GM23338 (cell line): ENCODE measurements at regions not wholly inside any gene's neighbourhood (a gene's known extent, or its start where the extent isn't known, plus 50 kb on each side); places are given as distances from the start of the nearest gene placed in this dataset.

ENCODE experiments used
- ATAC-seq: fragments of 200-7000 bp; cut with Tn5 transposase; 3 replicates; pipeline ENCODE4 v1.9.1; 2020
- DNase-seq: peaks from one replicate; pipeline ENCODE4 v3.0.0-alpha.2; 2015; ENCODE audit warnings: low spot score
- H2AFZ ChIP-seq: fragments of 200-600 bp; sonication (generic); 2 replicates; pipeline ENCODE4 v1.8.0; 2016; ENCODE audit warnings: antibody characterized with exemption, mild to moderate bottlenecking, moderate library complexity
- H3F3A ChIP-seq: fragments of 200-600 bp; sonication (generic); replicated peaks from 2 replicates; pipeline ENCODE4 v1.8.0; 2017; ENCODE audit warnings: antibody characterized with exemption, mixed run types, low read depth
- H3K27ac ChIP-seq: fragments of 200-600 bp; sonication (generic); 2 replicates; pipeline ENCODE4 v1.6.1; 2016; ENCODE audit warnings: low read depth
- H3K27me3 ChIP-seq: fragments of 200-600 bp; sonication (generic); 2 replicates; pipeline ENCODE4 v1.8.0; 2016; ENCODE audit warnings: mild to moderate bottlenecking, mixed run types, moderate library complexity; ENCODE audit not compliant: insufficient read depth
- H3K36me3 ChIP-seq: fragments of 200-600 bp; sonication (generic); 2 replicates; pipeline ENCODE4 v1.8.0; 2016; ENCODE audit warnings: mild to moderate bottlenecking; ENCODE audit not compliant: insufficient read depth
- H3K4me1 ChIP-seq: fragments of 200-600 bp; sonication (generic); 2 replicates; pipeline ENCODE4 v1.8.0; 2016; ENCODE audit warnings: mild to moderate bottlenecking, moderate library complexity; ENCODE audit not compliant: insufficient read depth
- H3K4me2 ChIP-seq: fragments of 200-600 bp; sonication (generic); 2 replicates; pipeline ENCODE4 v1.7.1; 2017; ENCODE audit warnings: mixed run types
- H3K4me3 ChIP-seq: fragments of 200-600 bp; sonication (generic); 2 replicates; pipeline ENCODE4 v1.6.1; 2016; ENCODE audit warnings: mixed run types
- H3K79me2 ChIP-seq: fragments of 200-600 bp; sonication (generic); replicated peaks from 2 replicates; pipeline ENCODE4 v1.8.0; 2017; ENCODE audit warnings: mild to moderate bottlenecking; ENCODE audit not compliant: insufficient read depth
- H3K9me2 ChIP-seq: fragments of 200-600 bp; sonication (generic); 2 replicates; pipeline ENCODE4 v1.8.0; 2017; ENCODE audit not compliant: insufficient read depth
- H4K20me1 ChIP-seq: fragments of 200-600 bp; sonication (generic); replicated peaks from 2 replicates; pipeline ENCODE4 v1.8.0; 2017; ENCODE audit warnings: mild to moderate bottlenecking; ENCODE audit not compliant: insufficient read depth
- H3K27ac Mint-ChIP-seq: 2 replicates; pipeline ENCODE4 v1.8.0; 2020; ENCODE audit warnings: inconsistent platforms, mild to moderate bottlenecking, moderate library complexity, mixed read lengths
- H3K27me3 Mint-ChIP-seq: 3 replicates; pipeline ENCODE4 v1.8.0; 2022; ENCODE audit warnings: low read depth, mild to moderate bottlenecking, moderate library complexity, mixed read lengths, inconsistent platforms; ENCODE audit not compliant: insufficient read depth, poor library complexity
- H3K36me3 Mint-ChIP-seq: 3 replicates; pipeline ENCODE4 v1.8.0; 2021; ENCODE audit warnings: low read depth, mild to moderate bottlenecking, inconsistent platforms, moderate library complexity, mixed read lengths
- H3K4me1 Mint-ChIP-seq: 3 replicates; pipeline ENCODE4 v1.8.0; 2020; ENCODE audit warnings: mild to moderate bottlenecking, inconsistent platforms, mixed read lengths
- H3K4me3 Mint-ChIP-seq: 3 replicates; pipeline ENCODE4 v1.8.0; 2021; ENCODE audit warnings: moderate library complexity, mild to moderate bottlenecking, inconsistent platforms, mixed read lengths
- H3K9me3 Mint-ChIP-seq: 3 replicates; pipeline ENCODE4 v1.8.0; 2020; ENCODE audit warnings: moderate library complexity, mild to moderate bottlenecking, inconsistent platforms, mixed read lengths
- NANOG ChIP-seq: IDR thresholded peaks from 2 replicates; pipeline ENCODE4 v1.6.1; 2016; ENCODE audit warnings: antibody characterized with exemption, borderline replicate concordance
- POLR2AphosphoS5 ChIP-seq: IDR thresholded peaks from 2 replicates; pipeline ENCODE4 v1.6.1; 2016; ENCODE audit warnings: antibody characterized with exemption, low read depth
- ZNF114 ChIP-seq: fragments of 250-450 bp; sonication (Bioruptor Pico); IDR thresholded peaks from 2 replicates; pipeline ENCODE4 v1.5.0; 2020; ENCODE audit warnings: mild to moderate bottlenecking, moderate library complexity
- ZNF331 ChIP-seq: fragments of 250-450 bp; sonication (Bioruptor Pico); IDR thresholded peaks from 2 replicates; pipeline ENCODE4 v1.5.0; 2020; ENCODE audit warnings: low read depth, mild to moderate bottlenecking, moderate library complexity
- TF ChIP-seq, protein P1 (sequence below): IDR thresholded peaks from one replicate; pipeline ENCODE4 v1.6.1; 2018; ENCODE audit warnings: antibody characterized with exemption; ENCODE audit not compliant: unreplicated experiment
- TF ChIP-seq, protein P2 (sequence below), 2 experiments: fragments of 200-600 bp in 1 of 2; sonication (generic) in 1 of 2; conservative IDR thresholded peaks; 2 replicates each; pipeline versions ENCODE4 v1.5.1 to v1.6.1; 2016 to 2017; ENCODE audit warnings: antibody characterized with exemption in 2 of 2, low read depth in 2 of 2, mild to moderate bottlenecking in 2 of 2, moderate library complexity in 1 of 2
- TF ChIP-seq, protein P3 (sequence below): fragments of 250-450 bp; sonication (Bioruptor Pico); IDR thresholded peaks from 2 replicates; pipeline ENCODE4 v1.5.0; 2020; ENCODE audit warnings: mild to moderate bottlenecking, moderate library complexity

DNA sequence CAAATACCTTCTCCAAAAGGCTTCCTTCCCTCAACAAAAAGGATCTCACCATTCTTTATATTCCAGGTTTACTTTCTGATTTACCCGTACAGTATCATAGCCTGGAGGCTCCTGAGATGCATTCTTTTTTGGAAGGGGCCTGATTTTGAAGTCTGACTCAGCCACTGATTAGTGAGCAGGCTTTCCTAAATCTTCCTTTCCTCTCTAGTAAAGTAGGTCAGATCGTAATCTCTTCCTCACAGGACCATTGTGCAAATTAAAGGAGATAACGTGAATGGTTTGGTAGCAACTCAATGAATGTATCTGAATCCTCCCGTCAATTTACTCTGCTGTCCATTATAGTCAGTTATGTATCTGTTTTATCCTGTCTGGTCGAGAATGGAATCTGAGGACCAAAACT is 227.7 kb upstream of the ANO5 start:
- ATAC-seq (no peak), DNase-seq (no peak)
- H4K20me1 ChIP-seq: no peaks in the 10 kb centered on the region
- Mint-ChIP-seq H3K4me1 (no peaks in the 10 kb centered on the region), H3K4me3 (no peak overlapping the region), H3K27ac (no peak overlapping the region), H3K9me3 (no peaks in the 10 kb centered on the region), H3K36me3 (no peaks in the 10 kb centered on the region), H3K27me3 (peaks cover 3% of the 10 kb centered on the region)
- H3K4me3 ChIP-seq: no peak overlapping the region
- no peaks in the 10 kb centered on the region for H3K9me2 ChIP-seq
- H3K4me2 ChIP-seq: no peak overlapping the region
- no peaks in the 10 kb centered on the region for H3K27me3 ChIP-seq
- TF ChIP-seq, protein P1, sequence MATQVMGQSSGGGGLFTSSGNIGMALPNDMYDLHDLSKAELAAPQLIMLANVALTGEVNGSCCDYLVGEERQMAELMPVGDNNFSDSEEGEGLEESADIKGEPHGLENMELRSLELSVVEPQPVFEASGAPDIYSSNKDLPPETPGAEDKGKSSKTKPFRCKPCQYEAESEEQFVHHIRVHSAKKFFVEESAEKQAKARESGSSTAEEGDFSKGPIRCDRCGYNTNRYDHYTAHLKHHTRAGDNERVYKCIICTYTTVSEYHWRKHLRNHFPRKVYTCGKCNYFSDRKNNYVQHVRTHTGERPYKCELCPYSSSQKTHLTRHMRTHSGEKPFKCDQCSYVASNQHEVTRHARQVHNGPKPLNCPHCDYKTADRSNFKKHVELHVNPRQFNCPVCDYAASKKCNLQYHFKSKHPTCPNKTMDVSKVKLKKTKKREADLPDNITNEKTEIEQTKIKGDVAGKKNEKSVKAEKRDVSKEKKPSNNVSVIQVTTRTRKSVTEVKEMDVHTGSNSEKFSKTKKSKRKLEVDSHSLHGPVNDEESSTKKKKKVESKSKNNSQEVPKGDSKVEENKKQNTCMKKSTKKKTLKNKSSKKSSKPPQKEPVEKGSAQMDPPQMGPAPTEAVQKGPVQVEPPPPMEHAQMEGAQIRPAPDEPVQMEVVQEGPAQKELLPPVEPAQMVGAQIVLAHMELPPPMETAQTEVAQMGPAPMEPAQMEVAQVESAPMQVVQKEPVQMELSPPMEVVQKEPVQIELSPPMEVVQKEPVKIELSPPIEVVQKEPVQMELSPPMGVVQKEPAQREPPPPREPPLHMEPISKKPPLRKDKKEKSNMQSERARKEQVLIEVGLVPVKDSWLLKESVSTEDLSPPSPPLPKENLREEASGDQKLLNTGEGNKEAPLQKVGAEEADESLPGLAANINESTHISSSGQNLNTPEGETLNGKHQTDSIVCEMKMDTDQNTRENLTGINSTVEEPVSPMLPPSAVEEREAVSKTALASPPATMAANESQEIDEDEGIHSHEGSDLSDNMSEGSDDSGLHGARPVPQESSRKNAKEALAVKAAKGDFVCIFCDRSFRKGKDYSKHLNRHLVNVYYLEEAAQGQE: no peak
- TF ChIP-seq, protein P2, sequence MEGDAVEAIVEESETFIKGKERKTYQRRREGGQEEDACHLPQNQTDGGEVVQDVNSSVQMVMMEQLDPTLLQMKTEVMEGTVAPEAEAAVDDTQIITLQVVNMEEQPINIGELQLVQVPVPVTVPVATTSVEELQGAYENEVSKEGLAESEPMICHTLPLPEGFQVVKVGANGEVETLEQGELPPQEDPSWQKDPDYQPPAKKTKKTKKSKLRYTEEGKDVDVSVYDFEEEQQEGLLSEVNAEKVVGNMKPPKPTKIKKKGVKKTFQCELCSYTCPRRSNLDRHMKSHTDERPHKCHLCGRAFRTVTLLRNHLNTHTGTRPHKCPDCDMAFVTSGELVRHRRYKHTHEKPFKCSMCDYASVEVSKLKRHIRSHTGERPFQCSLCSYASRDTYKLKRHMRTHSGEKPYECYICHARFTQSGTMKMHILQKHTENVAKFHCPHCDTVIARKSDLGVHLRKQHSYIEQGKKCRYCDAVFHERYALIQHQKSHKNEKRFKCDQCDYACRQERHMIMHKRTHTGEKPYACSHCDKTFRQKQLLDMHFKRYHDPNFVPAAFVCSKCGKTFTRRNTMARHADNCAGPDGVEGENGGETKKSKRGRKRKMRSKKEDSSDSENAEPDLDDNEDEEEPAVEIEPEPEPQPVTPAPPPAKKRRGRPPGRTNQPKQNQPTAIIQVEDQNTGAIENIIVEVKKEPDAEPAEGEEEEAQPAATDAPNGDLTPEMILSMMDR (conservative IDR thresholded peaks at IDR 0.05; ENCODE audit: low read depth in 2 of 2): no peak
- TF ChIP-seq NANOG: no peak
- H3K79me2 ChIP-seq: no peaks in the 10 kb centered on the region
- H3K27ac ChIP-seq: no peak overlapping the region
- no peaks in the 10 kb centered on the region for H3F3A ChIP-seq
- no peaks in the 10 kb centered on the region for H3K4me1 ChIP-seq
- H2AFZ ChIP-seq: no peak overlapping the region
- H3K36me3 ChIP-seq: no peaks in the 10 kb centered on the region

DNA sequence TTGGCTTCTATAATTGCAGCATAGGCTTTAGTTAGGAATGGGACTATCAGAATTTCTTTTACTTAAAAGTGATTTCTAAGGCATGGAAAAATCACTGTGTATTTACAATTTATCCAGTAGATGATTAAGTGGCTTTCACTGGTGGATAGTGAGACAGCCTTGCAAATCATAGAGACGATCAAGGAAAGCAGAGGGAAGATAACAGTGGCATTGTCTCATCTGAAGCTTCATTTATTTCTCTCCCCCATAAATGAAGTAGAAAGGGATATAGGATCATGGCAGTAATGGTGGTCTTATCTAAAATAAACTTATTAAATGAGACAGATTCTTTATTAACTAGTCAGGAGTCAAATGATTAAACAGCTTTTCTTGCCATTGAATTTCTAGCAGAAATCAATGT is 224.2 kb upstream of the ANO5 start:
- Histone ChIP-seq H3K79me2 (no peaks in the 10 kb centered on the region), H3K9me2 (no peaks in the 10 kb centered on the region; the same call in 1 of the 2 replicates), H3K4me3 (no peak overlapping the region), H3F3A (no peaks in the 10 kb centered on the region), H3K27ac (no peak overlapping the region), H4K20me1 (no peaks in the 10 kb centered on the region), H2AFZ (no peak overlapping the region), H3K27me3 (no peaks in the 10 kb centered on the region), H3K36me3 (no peaks in the 10 kb centered on the region), H3K4me2 (no peak overlapping the region), H3K4me1 (no peaks in the 10 kb centered on the region)
- Mint-ChIP-seq H3K9me3 (no peaks in the 10 kb centered on the region), H3K4me1 (no peaks in the 10 kb centered on the region), H3K27me3 (peaks cover 3% of the 10 kb centered on the region), H3K27ac (no peak overlapping the region), H3K36me3 (no peaks in the 10 kb centered on the region), H3K4me3 (no peak overlapping the region)
- ATAC-seq (no peak), DNase-seq (no peak)
- TF ChIP-seq ZNF114 (CRISPR knock-in tag): no peak
- TF ChIP-seq ZNF331 (CRISPR knock-in tag): no peak
- TF ChIP-seq POLR2AphosphoS5: no peak
- TF ChIP-seq, protein P3, sequence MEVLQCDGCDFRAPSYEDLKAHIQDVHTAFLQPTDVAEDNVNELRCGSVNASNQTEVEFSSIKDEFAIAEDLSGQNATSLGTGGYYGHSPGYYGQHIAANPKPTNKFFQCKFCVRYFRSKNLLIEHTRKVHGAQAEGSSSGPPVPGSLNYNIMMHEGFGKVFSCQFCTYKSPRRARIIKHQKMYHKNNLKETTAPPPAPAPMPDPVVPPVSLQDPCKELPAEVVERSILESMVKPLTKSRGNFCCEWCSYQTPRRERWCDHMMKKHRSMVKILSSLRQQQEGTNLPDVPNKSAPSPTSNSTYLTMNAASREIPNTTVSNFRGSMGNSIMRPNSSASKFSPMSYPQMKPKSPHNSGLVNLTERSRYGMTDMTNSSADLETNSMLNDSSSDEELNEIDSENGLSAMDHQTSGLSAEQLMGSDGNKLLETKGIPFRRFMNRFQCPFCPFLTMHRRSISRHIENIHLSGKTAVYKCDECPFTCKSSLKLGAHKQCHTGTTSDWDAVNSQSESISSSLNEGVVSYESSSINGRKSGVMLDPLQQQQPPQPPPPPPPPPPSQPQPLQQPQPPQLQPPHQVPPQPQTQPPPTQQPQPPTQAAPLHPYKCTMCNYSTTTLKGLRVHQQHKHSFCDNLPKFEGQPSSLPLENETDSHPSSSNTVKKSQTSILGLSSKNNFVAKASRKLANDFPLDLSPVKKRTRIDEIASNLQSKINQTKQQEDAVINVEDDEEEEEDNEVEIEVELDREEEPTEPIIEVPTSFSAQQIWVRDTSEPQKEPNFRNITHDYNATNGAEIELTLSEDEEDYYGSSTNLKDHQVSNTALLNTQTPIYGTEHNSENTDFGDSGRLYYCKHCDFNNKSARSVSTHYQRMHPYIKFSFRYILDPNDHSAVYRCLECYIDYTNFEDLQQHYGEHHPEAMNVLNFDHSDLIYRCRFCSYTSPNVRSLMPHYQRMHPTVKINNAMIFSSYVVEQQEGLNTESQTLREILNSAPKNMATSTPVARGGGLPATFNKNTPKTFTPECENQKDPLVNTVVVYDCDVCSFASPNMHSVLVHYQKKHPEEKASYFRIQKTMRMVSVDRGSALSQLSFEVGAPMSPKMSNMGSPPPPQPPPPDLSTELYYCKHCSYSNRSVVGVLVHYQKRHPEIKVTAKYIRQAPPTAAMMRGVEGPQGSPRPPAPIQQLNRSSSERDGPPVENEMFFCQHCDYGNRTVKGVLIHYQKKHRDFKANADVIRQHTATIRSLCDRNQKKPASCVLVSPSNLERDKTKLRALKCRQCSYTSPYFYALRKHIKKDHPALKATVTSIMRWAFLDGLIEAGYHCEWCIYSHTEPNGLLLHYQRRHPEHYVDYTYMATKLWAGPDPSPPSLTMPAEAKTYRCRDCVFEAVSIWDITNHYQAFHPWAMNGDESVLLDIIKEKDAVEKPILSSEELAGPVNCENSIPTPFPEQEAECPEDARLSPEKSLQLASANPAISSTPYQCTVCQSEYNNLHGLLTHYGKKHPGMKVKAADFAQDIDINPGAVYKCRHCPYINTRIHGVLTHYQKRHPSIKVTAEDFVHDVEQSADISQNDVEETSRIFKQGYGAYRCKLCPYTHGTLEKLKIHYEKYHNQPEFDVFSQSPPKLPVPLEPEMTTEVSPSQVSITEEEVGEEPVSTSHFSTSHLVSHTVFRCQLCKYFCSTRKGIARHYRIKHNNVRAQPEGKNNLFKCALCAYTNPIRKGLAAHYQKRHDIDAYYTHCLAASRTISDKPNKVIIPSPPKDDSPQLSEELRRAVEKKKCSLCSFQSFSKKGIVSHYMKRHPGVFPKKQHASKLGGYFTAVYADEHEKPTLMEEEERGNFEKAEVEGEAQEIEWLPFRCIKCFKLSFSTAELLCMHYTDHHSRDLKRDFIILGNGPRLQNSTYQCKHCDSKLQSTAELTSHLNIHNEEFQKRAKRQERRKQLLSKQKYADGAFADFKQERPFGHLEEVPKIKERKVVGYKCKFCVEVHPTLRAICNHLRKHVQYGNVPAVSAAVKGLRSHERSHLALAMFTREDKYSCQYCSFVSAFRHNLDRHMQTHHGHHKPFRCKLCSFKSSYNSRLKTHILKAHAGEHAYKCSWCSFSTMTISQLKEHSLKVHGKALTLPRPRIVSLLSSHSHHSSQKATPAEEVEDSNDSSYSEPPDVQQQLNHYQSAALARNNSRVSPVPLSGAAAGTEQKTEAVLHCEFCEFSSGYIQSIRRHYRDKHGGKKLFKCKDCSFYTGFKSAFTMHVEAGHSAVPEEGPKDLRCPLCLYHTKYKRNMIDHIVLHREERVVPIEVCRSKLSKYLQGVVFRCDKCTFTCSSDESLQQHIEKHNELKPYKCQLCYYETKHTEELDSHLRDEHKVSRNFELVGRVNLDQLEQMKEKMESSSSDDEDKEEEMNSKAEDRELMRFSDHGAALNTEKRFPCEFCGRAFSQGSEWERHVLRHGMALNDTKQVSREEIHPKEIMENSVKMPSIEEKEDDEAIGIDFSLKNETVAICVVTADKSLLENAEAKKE: no peak
